Smooth muscle cell (in vitro differentiated cells): ENCODE measurements at regions not wholly inside any gene's neighbourhood (a gene's known extent, or its start where the extent isn't known, plus 50 kb on each side); places are given as distances from the start of the nearest gene placed in this dataset.

Experiments used
- DNase-seq: peaks from one replicate; lab custom pipeline; 2025; ENCODE audit not compliant: unreplicated experiment; lab: John Stamatoyannopoulos, UW
- H2AFZ ChIP-seq: fragments of 200-600 bp; sonication (generic); 2 replicates; pipeline ENCODE4 v1.6.0; 2016; ENCODE audit warnings: antibody characterized with exemption, low read depth, mild to moderate bottlenecking
- H3F3A ChIP-seq: fragments of 200-600 bp; sonication (generic); 2 replicates; pipeline ENCODE4 v1.6.0; 2017; ENCODE audit warnings: antibody characterized with exemption, low read depth
- H3K27ac ChIP-seq: fragments of 200-600 bp; sonication (generic); 2 replicates; pipeline ENCODE4 v1.5.1; 2016; ENCODE audit warnings: low read depth, mild to moderate bottlenecking
- H3K27me3 ChIP-seq: fragments of 200-600 bp; sonication (generic); 2 replicates; pipeline ENCODE4 v1.6.1; 2016; ENCODE audit warnings: low read depth, mild to moderate bottlenecking
- H3K36me3 ChIP-seq: fragments of 200-600 bp; sonication (generic); 2 replicates; pipeline ENCODE4 v1.5.1; 2016; ENCODE audit warnings: low read depth
- H3K4me1 ChIP-seq: fragments of 200-600 bp; sonication (generic); 2 replicates; pipeline ENCODE4 v1.5.1; 2016; ENCODE audit warnings: low read depth
- H3K4me2 ChIP-seq: fragments of 200-600 bp; sonication (generic); 2 replicates; pipeline ENCODE4 v1.6.0; 2016; ENCODE audit warnings: mild to moderate bottlenecking
- H3K4me3 ChIP-seq: fragments of 200-600 bp; sonication (generic); 2 replicates; pipeline ENCODE4 v1.5.1; 2016; ENCODE audit warnings: mild to moderate bottlenecking
- H3K79me2 ChIP-seq: fragments of 200-600 bp; sonication (generic); 2 replicates; pipeline ENCODE4 v1.6.0; 2016; ENCODE audit warnings: low read depth, mild to moderate bottlenecking
- H3K9ac ChIP-seq: fragments of 200-600 bp; sonication (generic); 2 replicates; pipeline ENCODE4 v1.6.0; 2016; ENCODE audit warnings: low read depth
- H3K9me3 ChIP-seq: fragments of 200-600 bp; sonication (generic); replicated peaks from 2 replicates; pipeline ENCODE4 v1.5.1; 2016; ENCODE audit warnings: low read depth
- H4K20me1 ChIP-seq: fragments of 200-600 bp; sonication (generic); 2 replicates; pipeline ENCODE4 v1.6.0; 2016; ENCODE audit warnings: low read depth
- CTCF ChIP-seq: fragments of 200-600 bp; sonication (generic); IDR thresholded peaks from 2 replicates; pipeline ENCODE4 v1.5.1; 2017; ENCODE audit warnings: borderline replicate concordance, mild to moderate bottlenecking, antibody characterized with exemption; ENCODE audit not compliant: insufficient read depth, poor library complexity, severe bottlenecking
- WGBS: methylation state at CpG from one replicate; pipeline ENCODE4 v1.1.7; 2016; ENCODE audit warnings: low lambda C conversion rate; 5-methylcytosine and 5-hydroxymethylcytosine counted together

GRCh38 chr17:71081666-71082065 is 912.3 kb downstream of the KCNJ2 start:
- no peak for DNase-seq
- Histone ChIP-seq H2AFZ (no peak overlapping the region), H3K27ac (no peak overlapping the region), H3K79me2 (no peaks in the 10 kb centered on the region), H3K27me3 (no peaks in the 10 kb centered on the region), H3K4me3 (no peak overlapping the region), H3K4me2 (no peak overlapping the region), H3K9ac (no peak overlapping the region), H4K20me1 (no peaks in the 10 kb centered on the region), H3K9me3 (no peaks in the 10 kb centered on the region), H3K4me1 (no peaks in the 10 kb centered on the region), H3K36me3 (no peaks in the 10 kb centered on the region), H3F3A (no peaks in the 10 kb centered on the region)
- TF ChIP-seq CTCF = no peak

GRCh38 chr17:71084219-71084618 is 914.9 kb downstream of the KCNJ2 start:
- DNase-seq = no peak
- 30% methylated on average over 5 of the region's 5 CpGs for WGBS

DNA sequence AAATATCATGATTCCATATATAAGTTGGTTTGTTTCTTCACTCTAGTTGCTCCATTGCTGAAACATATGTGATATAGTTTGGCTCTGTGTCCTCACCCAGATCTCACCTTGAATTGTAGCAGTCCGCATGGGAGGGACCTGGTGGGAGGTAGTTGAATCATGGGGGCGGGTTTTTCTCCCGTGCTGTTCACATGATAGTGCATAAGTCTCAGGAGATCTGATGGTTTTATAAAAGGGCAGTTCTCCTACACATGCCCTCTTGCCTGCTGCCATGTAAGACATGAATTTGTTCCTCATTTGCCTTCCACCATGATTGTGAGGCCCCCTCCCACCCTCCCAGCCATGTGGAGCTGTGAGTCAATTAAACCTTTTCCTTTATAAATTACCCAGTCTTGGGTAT is 915.5 kb downstream of the KCNJ2 start:
- Histone ChIP-seq H3K4me2 (no peak overlapping the region), H3K9ac (no peak overlapping the region), H3K27ac (no peak overlapping the region), H3K4me3 (no peak overlapping the region), H3K9me3 (no peaks in the 10 kb centered on the region), H3F3A (no peaks in the 10 kb centered on the region), H3K4me1 (no peaks in the 10 kb centered on the region), H3K27me3 (no peaks in the 10 kb centered on the region), H3K79me2 (no peaks in the 10 kb centered on the region), H2AFZ (no peak overlapping the region), H3K36me3 (no peaks in the 10 kb centered on the region), H4K20me1 (no peaks in the 10 kb centered on the region)
- DNase-seq = no peak
- no peak for TF ChIP-seq CTCF
- WGBS = 93% methylated on average over 3 of the region's 3 CpGs

More at GRCh38 chr17:71084219-71084618, 914.9 kb downstream of the KCNJ2 start:
- H3K9me3 ChIP-seq = no peaks in the 10 kb centered on the region
- no peak overlapping the region for H3K4me2 ChIP-seq
- no peaks in the 10 kb centered on the region for H3K79me2 ChIP-seq
- H3K9ac ChIP-seq = no peak overlapping the region
- no peaks in the 10 kb centered on the region for H4K20me1 ChIP-seq
- H3K36me3 ChIP-seq = no peaks in the 10 kb centered on the region
- peak overlapping the region; percentile 57 for H2AFZ ChIP-seq
- no peaks in the 10 kb centered on the region for H3K27me3 ChIP-seq
- peak; percentile 59 for TF ChIP-seq CTCF
- H3K4me3 ChIP-seq = no peak overlapping the region
- no peak overlapping the region for H3K27ac ChIP-seq
- H3K4me1 ChIP-seq = no peaks in the 10 kb centered on the region
- H3F3A ChIP-seq = no peaks in the 10 kb centered on the region

DNA sequence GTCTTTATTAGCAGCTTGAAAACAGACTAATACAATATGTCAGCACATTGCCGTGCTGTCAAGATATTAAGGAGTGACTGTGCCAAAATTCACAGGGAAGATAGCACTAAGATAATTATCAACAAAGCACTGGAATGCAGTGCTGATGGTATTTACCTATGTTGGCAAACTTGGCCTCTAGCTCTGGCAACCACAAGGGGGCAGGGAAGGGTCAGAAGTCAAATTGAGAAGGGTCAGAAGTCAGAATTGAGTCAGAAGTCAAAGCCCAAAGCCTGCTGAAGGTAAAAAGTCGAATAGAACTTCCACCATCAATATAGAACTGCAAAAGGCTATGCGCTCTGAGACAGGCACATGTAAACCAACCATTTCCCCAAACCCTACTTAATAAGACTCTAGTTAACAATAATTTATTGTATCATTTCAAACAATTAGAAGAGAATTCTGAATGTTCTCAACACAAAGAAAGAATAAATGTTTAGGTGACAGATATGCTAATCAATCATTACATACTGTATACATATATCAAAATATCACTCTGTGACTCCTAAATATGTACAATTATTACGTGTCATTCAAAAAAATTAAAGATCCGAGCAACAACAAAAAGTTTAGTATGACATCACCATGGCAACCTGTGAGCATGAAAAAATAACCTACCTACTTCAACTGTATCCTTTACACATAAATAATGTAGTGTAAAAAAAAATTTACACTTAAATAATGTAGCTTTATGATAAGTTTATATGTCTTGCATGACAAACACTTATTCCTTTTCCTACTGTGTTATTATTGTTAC is 916.1 kb downstream of the KCNJ2 start:
- H3K4me2 ChIP-seq = no peak overlapping the region
- DNase-seq = no peak
- H3K79me2 ChIP-seq = no peaks in the 10 kb centered on the region
- no peak overlapping the region for H3K9ac ChIP-seq
- H3K4me3 ChIP-seq = no peak overlapping the region
- no peaks in the 10 kb centered on the region for H3K9me3 ChIP-seq
- no peak overlapping the region for H3K27ac ChIP-seq
- H3F3A ChIP-seq = no peaks in the 10 kb centered on the region
- H4K20me1 ChIP-seq = no peaks in the 10 kb centered on the region
- H3K36me3 ChIP-seq = no peaks in the 10 kb centered on the region
- H2AFZ ChIP-seq = no peak overlapping the region
- no peaks in the 10 kb centered on the region for H3K27me3 ChIP-seq
- 54% methylated on average over 5 of the region's 5 CpGs for WGBS
- TF ChIP-seq CTCF = peak; percentile 52
- H3K4me1 ChIP-seq = no peaks in the 10 kb centered on the region
